Fibroblast of skin of left biceps (primary cell): ENCODE measurements at regions not wholly inside any gene's neighbourhood (a gene's known extent, or its start where the extent isn't known, plus 50 kb on each side); places are given as distances from the start of the nearest gene placed in this dataset.
A peak's percentile ranks its signal among the peaks of the same experiment; 100 is the strongest.
"Not testable (repeated sequence)": the region's sequence is repeated elsewhere in the genome, so short reads cannot be mapped to it uniquely, and the experiment has no call there.

ENCODE experiments used
- DNase-seq, 2 experiments: peaks; one replicate each; pipeline ENCODE4 v3.0.0-alpha.2; 2013; ENCODE audit warnings: low read depth in 2 of 2

DNA sequence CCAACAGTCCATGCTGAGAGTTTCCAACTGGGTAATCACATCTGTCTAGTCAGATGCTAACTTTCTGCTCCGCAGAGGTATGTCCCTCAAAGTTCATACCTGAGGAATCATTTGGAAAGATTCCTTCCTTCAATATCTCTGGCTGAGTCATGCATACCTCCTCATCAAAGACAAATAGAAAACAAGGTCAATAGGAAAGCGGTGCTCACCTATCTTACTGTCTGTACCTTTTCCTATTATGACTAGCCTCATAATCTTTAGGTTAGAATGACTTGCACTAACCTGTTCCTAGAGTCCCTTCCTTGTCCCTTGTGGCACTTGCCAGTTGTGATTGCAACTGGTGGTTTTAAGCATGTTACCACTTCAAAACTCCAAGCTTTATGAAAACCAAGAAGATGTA lies 78.2 kb upstream of the PTPRK start:
- DNase-seq = no peak

DNA sequence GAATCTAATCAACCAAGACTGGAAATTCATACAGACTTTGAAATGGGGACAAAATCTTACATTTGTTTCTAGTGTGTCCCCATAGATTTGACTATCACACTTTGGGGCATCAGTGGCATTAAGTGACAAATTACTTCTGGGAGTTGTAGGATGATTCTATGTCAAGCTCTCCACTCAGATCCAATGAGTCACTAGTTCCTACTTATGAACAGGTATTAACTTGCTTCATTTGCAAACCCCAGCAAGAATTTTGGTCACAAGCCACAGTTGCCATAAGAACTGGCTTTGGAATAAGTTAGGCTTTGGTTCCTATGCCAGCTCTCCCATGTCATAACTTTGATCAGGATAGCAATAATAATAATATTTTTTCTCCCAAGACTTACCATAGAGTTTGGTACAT lies 77.6 kb upstream of the PTPRK start:
- no peak for DNase-seq

DNA sequence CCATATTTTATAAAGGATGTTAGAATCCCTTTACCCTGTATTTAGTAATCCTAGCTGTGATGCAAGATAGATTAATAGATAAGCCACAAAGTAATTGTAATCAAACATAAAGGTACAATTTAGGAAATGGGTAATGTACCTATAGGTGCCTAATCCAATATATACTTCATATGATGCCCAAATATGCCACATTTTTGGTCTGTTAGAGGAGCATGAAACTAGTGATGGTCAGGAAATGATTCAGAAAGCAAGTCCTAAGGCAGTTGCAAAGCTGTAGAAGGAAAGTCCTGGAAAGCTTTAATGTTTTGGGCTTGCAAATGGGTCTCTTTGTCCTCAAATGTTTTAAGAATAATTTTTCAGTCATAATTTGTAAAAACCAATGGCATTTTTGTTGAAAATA lies 76.6 kb upstream of the PTPRK start:
- DNase-seq = no peak

DNA sequence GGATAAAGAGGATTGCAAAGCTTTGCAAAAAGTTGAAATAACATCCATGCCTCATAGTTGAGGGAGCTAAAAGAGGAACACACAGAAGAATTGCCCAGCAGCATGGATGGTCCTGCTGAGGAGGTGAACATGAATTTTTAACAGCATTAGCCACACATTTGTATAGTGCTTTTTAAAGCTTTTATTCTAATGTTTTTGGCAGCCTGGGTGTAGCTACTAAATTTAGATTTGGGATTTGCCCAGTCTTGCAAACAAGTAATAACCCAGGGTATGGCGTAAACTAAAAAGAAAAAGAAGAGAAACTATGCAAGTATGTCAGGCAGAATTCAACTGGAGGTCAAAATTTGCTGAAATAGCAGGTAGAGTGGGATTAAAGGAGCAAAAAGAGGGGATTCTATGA lies 75.1 kb upstream of the PTPRK start:
- DNase-seq = no peak

DNA sequence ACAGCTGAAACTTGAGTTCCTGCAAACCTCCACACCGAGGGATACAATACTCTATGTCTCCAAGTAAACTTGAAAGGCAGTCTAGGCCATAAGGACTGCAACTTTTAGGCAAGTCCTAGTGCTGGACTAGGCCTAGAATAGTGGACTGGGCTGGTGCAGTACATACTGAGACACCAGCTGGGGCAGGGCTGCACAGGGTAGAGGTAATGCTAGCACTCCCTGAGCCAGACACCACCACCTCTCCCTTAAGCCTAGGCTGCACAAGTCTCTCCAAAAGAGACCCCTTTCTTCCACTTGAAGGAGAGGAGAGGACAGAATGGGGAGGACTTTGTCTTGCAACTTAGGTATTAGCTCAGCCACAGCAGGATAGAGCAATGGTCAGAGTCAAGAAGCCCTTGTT lies 65.7 kb upstream of the PTPRK start:
- no peak for DNase-seq

DNA sequence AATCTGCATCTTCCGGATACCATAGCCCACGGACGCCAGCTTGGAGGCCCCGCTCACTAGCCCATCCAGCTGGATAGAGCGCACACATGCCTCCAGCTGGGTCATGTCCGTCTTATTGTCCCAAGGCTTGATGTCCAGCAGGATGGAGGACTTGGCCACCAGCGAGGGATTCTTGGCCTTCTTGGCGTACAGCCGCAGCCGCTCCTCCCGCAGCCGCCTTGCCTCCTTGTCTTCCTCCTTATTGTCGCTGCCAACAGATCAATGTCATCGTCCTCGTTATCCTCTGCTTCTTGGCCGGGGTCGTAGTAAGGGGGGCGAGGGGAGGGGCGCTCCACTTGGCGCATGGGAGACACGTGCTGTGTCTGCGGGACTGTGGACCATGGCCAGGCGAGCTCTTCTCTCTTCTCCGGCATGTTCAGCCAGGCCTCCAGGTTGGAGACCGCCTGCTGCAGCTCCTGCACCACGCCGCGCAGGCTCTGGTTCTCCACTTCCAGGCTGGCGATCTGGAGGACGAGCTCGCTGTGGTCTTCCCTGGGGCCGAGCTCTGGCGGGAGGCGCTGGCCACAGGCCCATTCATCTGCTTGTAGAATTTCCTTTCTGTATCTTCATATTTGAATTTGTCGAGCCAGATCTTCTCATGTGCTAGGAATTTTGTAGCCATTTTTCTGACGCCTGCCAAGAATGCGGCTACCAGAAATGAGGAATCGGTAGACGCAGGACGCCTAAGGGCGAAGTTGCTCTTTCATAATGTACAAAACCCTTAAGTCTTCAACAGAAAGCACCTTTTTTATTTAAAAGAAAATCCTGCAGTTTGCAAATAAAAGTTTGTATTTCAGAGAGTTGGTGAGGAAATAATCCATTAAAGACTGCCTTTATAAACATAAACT lies 60.1 kb upstream of the PTPRK start:
- no peak for DNase-seq

DNA sequence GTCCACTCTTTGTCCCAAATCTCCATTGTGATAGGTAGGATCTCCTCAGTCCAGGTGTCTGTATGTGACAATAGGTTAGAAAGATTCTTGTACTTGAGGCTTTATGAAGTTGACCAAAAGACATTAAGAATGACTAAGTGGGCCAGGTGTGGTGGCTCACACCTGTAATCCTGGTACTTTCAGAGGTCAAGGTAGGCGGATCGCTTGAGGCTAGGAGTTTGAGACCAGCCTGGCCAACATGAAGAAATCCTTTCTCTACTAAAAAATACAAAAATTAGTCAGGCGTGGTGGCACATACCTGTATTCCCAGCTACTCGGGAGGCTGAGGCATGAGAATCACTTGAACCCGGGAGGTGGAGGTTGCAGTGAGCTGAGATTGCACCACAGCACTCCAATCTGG lies 54.9 kb upstream of the PTPRK start:
- not testable (repeated sequence) for DNase-seq

DNA sequence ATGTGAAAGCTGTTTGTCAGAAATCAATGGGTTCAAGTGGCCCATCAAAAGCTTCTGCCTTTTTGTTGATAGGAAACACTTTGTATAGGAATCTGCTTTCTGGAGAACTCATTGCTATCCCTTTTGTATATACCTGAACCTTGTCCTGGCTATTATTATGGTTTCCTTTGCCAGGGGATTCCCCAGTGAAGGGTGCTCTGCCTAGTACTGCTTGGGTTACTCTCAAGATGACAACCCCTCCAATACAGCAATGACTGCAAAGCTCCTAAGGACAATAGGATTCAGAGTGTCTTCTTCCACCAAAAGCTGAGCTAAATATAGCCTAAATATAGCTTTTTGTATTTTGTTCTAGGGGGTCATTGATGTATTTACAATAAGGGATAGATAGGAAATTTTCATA lies 54.0 kb upstream of the PTPRK start:
- no peak for DNase-seq

DNA sequence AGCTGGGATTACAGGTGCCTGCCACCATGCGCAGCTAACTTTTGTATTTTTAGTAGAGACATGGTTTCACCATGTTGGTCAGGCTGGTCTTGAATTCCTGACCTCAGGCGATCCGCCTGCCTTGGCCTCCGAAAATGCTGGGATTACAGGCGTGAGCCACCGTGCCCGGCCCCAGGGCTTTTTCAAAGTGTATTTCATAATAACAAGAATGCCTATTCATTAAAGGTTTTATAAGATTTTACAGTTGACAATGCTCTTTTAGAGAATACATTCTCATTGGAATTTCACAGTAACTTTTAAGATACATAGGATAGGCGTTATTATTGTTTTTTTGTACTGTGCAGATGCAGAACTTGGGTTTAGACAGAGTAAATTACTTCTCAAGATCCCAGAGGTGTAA lies 52.6 kb upstream of the PTPRK start:
- no peak for DNase-seq

DNA sequence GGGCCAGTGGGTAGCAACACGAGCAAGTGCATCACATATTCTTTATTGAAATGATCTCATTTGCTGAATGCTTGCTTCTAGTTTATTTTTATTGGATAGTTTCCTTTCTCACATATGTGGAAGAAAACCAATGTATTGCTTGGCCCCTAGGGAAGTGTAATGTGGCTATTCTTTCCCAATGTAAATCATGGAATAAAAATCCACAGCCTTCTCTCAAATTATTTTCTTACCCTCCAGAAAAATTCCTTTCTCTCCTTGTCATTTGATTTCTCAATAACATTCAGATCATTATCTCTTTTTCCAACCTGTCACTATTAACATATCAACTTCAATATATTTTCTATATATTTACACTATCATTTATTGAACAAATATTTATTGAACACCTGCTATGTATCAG lies 51.9 kb upstream of the PTPRK start:
- DNase-seq = peak; percentile 61 to 62

DNA sequence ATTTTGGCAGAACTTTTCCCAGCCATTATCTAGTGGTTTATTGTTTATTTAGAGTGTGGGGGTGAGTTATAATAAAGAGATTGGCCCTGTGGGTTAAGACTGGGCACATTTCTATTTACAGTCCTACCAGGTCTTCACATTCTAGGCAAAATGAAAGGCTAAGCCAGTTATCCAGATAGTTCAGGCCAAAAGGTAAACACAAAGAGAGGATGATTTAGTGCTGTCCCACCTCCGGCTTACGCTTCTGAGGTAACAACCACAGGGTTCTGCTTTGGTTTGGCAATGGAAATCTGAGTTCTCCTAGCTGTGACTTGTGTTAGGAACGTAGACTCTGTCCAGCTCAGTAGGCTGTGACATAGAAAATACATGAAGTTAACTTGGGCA lies 50.3 kb upstream of the PTPRK start:
- no peak for DNase-seq

DNA sequence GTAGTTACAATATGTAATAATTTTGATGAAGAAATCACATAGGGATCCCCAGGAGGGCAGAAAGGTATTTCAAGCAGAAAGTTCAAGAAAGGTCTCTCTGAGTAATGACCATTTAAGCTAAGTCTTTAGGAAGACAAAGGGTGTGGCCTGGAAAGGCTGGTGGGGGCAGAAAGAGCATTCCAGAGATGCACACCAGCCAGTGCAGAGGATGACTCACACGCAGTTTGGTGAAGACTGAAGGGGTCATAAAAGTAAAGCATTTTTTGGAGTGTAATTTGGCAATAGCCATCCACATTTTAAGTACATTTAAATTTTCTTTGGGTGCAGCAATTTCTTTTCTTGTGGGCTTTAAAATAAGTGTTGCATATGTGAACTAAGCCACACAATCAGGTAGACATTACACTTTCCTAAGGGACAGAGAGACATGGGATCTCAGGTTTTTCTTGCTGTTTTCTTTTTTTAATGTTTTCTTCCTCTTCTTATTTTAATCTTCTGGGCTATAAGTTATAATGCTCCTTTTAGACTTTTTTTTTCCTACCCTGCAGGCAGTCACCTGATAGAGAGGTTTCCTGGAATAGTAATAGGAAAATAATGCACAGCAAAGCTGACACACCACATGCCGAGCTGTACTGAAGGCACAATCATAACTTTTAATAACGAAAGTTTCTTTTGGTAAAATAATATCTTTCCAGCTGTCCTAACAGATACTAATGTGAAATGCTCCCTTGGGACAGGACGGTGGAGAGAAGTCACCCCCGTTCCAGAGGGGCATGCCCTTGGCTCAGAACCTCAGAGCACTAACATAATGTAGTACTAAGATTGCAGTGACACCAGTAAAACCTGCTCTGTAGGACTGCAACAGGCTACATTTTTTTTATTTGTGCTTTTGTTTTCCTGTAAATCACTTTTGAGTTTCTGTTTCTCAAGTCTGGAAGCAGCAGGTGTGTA lies 49.6 kb upstream of the PTPRK start:
- peak; percentile 73 to 77 for DNase-seq
